Midbrain (tissue), 1 donor: ENCODE measurements at regions not wholly inside any gene's neighbourhood (a gene's known extent, or its start where the extent isn't known, plus 50 kb on each side); places are given as distances from the start of the nearest gene placed in this dataset.
A peak's percentile ranks its signal among the peaks of the same experiment; 100 is the strongest.

Source experiments
- DNase-seq: peaks from one replicate; lab custom pipeline; 2025; lab: John Stamatoyannopoulos, UW

DNA sequence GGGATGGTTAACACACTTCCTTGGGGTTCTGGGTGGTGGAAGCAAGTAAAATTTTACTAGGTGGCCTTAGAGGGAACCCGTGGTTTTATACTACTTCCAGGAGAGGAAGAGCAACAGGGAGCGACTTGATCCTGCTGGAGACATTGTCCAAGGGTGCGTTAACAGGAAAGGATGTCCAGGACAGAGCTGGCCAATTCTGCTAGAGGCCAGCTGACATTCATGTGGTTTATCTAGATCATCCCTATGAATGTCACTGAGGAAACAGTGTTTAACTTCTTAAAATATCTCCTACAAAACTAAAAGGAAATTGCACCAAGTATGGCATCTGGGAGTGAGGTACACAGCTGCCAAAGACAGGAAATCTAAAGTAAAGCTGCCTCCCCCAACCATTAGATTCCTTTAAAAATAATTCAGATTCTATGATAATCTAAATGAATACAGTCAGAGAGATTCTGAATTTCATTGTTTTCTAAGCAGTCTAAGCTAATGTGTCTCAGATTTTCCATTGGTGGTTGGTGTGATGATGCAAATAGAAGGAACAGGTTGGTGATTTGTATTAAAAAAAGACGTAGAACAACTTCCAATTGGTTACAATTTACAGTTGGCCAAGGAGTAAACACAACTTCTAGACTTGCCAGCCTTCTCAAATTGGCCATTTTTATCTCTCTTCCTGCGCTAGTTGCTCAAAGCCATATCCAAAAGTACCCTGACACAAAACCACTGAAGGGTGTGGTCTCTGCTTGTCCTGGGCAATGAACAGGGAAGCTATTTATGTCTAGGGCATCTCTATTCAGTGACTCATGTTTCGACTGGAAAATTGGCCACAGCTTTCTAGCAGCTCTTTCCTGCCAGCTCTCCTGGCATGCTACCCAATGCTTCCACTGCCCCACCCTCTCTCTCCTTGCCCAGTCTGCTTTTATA is 574.7 kb upstream of the MEF2C start:
- peak; percentile 6 for DNase-seq

DNA sequence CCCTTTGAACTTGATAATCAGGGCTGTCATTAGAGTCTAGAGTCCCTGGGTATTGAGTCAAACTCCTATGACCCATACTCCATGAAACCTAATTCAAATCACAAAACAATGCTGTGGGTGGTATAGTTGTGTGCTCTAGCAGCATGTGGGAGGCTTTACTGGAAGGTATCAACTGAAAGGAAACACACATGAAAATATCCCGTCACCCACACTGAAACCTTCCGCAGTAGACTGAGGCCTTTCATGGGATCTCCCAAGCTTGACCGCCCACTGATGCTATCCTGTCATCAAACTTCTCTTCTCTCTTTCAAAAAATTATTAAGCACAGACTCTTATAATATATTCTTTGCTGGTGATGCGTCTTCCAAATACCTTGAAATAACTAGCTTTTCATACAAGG is 569.1 kb upstream of the MEF2C start:
- DNase-seq, result no peak

- no peak for DNase-seq
Measured at GRCh38 chr5:89451263-89451662, 568.3 kb upstream of the MEF2C start.

- DNase-seq, result no peak
Measured at GRCh38 chr5:89450149-89450538, 567.2 kb upstream of the MEF2C start.

DNA sequence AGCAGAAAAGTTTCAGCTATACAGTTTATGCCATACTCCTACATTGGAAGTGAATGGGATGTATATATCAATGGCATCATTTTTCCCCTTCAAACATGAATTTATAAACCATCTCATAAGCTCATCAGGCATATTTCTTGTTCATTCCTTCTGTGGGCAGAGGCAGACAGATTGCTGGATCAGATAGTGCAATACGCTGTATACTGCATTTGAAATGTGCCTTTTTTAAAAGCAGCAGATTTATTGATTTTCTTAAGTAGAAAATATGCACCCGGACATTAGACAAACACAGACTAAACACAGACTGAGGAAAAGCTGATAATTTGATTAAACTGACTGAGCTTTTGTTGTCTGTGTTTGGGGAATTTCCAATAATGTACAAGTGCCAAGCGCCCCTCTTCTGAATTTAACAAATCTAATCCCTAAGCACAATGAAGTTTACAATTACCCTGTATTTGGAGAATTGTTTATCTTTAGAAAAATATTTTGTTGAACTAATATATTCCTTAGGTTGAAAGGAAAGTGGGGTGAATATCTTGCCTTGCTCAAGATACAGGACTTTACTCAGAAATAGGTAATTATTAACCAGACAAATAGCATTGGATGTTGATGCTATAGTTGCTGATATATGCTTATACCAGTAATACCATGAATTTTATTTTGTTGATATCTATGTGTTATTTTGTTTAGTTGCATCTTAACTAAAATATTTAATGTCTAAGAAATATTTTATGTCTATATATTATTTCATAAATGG is 566.6 kb upstream of the MEF2C start:
- DNase-seq, result no peak

- no peak for DNase-seq
Measured at GRCh38 chr5:89447027-89447426, 564.0 kb upstream of the MEF2C start.

GRCh38 chr5:89445106-89445745 is 562.2 kb upstream of the MEF2C start:
- DNase-seq, result peak; percentile 7

DNA sequence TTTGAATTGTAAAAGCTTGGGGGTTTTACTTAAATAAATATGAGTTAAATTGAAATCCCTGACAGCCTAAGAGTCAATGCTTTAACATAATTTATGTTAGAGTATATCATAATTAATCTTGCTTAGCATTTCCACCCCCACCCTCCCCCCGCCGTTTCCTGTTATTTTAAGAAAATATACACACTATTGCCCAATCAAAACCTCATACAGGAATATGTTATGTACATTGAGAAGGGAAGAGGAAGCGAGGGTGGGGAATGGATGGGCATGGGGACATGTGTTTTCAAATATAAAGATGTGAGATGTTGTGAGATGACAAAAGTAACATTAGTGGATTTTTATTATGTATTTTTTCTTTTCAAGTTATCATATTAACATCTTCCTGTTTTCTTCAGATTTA is 561.1 kb upstream of the MEF2C start:
- DNase-seq, result no peak

DNA sequence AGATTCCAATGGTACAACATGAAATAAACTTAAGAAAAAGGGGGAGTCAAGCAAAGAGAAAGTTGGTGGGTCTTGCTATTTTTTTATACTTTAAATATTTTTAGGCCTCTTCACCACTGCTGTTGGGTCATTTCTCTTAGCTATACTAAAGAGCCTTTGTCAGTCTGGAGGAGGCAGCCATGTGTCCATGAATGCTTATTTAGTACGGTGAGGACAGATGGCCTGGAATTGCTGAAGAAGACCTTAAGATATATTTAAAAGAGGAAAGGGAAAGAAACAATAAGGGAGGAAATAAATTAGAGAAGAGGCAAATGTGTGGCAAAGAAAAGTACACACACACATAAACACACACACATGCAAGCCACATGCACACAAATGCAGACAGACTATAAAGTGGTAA is 560.5 kb upstream of the MEF2C start:
- no peak for DNase-seq

DNA sequence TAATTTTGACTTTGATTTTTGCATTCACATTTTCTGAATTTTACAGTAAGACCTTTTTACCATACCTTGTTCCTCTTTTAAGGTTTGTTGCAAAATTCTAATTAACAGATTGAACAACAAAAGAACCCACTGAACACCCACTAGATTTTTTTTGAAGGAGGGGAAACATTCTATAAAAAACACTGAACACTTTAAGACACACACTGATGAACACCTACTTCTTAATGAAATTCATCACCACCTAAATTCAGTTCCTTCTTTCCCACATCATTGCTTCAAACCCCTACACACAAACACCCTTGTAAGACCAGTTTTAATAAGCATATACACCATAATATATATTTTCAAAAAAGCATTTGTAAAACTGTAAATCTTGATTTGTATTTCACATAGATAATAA is 559.0 kb upstream of the MEF2C start:
- no peak for DNase-seq

- DNase-seq, result no peak
Measured at GRCh38 chr5:89440670-89441069, 557.7 kb upstream of the MEF2C start.

DNA sequence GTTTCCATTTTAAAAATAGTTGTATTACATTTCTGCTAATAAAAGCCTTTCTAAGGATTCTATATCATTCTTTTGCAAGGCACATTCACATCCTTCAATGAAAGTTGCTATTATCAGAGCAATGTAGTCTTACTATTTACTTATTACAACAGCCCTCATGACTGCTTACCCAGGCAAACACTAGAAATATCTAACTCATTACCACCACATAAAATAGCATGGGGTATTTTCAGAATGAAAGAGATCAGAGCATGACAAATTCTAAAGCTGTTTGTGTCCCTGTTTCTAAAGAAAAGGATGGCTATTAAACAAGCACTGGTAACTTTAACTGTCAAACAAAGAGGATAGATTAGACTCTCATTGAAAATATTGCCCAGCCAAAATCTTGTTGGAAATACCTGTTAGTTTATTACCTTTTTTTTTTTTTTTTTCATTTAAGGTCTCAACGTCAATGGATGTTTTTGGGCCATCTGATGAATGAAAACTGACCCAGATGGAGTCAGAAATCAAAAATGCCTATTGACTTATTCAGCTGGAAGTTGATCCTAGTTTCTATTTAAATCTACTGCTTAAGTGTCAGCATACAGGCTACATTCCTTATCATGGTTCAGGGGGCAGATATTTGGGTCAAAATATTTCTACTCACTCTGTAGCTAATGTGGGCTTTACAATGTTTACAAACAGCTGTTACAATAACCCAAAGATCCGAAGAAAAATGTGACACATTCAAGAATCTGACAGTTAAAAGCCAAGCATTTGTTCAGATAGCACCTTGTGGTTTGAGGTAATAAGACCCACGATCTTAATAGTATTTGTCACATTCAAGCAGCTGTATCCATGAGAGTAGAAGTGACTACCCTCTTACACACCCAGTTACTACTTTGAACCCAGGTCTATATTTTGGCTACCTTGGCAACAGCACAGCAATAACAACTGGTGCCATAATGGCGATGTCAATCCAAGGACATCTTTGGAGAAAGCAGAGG is 554.8 kb upstream of the MEF2C start:
- no peak for DNase-seq

GRCh38 chr5:89436464-89436863 is 553.5 kb upstream of the MEF2C start:
- DNase-seq, result no peak

DNA sequence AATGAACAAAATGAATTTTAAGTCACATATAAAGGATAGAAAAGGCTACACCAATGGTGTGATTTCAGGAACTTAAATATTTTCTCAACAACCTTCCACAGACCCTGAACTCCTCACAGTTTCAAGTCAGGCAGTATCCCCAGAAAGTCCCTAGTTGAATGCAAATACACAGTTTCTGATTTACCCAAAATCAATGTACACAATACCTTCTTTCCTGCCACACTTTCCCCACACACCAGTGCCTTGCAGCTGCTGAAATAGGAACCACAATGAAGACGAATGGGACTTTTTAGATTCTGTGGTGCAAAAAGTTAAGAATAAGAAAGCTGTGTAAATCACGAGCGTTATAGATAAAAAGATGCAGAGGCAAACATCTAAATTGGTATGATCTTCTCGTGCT is 552.4 kb upstream of the MEF2C start:
- DNase-seq, result no peak

- DNase-seq, result no peak
Measured at GRCh38 chr5:89428624-89429023, 545.6 kb upstream of the MEF2C start.

- no peak for DNase-seq
Measured at GRCh38 chr5:89425062-89425461, 542.1 kb upstream of the MEF2C start.

DNA sequence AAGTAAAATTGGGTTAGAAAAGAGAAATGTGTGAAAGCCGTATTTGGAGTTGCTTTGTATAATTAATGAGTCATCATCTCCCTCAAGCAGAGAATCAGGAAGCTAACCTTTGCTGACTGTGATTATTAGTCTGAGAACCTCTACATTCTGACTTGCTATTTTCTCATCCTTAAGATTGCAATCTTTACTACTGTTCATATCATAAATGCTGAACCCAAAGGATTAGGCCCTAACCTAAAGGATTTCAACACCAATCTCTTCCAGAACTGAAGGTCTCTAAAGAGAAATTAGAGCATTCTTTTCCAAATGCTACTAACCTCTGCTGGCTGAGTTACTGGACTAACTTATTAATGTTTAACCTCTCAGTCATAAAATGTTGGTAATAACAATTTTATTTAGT is 538.1 kb upstream of the MEF2C start:
- no peak for DNase-seq

GRCh38 chr5:89418407-89419085 is 535.6 kb upstream of the MEF2C start:
- DNase-seq, result no peak

GRCh38 chr5:89417990-89418389 is 535.0 kb upstream of the MEF2C start:
- no peak for DNase-seq

DNA sequence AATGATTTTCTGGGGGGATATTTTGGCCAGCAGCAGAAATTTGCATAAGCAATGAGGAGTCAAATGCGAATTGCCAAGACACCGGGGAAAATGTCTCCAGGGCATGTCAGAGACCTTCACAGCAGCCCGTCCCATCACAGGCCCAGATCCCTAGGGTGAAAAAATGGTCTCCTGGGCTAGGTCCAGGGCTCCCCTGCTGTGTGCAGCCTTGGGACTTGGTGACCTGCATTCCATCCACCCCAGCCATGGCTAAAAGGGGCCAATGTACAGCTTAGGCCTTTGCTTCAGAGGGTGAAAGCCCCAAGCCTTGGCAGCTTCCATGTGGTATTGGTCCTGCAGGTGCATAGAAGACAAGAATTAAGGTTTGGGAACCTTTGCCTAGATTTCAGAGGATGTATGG is 534.5 kb upstream of the MEF2C start:
- no peak for DNase-seq

- DNase-seq, result no peak
Measured at GRCh38 chr5:89411891-89412290, 528.9 kb upstream of the MEF2C start.
